ENCODE measurements at regions not wholly inside any gene's neighbourhood (a gene's known extent, or its start where the extent isn't known, plus 50 kb on each side); places are given as distances from the start of the nearest gene placed in this dataset.
"Not testable (repeated sequence)": the region's sequence is repeated elsewhere in the genome, so short reads cannot be mapped to it uniquely, and the experiment has no call there.

DNA sequence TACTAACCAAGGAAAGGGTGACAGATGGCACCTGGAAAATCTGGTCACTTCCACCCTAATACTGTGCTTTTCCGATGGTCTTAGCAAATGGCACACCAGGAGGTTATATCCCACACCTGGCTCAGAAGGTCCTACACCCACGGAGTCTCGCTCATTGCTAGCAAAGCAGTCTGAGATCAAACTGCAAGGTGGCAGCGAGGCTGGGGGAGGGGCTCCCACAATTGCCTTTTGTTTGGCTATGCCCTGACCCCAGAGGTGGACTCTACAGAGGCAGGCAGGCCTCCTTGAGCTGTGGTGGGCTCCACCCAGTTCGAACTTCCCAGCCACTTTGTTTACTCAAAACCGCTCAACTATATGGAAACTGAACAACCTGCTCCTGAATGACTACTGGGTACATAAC lies 50.3 kb upstream of the UGT2B15 start:
- not testable (repeated sequence) for H3K4me1 ChIP-seq (ENCODE audit: control insufficient read depth, insufficient read depth, low read length); H3K4me3 ChIP-seq (ENCODE audit: low read depth, low read length); H3K27me3 ChIP-seq (ENCODE audit: control insufficient read depth, insufficient read depth, low read length); H3K9ac ChIP-seq (ENCODE audit: low read depth, low read length); H3K27ac ChIP-seq (ENCODE audit: low read depth, low read length); H3K36me3 ChIP-seq (ENCODE audit: control insufficient read depth, insufficient read depth, low read length); H3K9me3 ChIP-seq (ENCODE audit: control insufficient read depth, insufficient read depth, low read length)

DNA sequence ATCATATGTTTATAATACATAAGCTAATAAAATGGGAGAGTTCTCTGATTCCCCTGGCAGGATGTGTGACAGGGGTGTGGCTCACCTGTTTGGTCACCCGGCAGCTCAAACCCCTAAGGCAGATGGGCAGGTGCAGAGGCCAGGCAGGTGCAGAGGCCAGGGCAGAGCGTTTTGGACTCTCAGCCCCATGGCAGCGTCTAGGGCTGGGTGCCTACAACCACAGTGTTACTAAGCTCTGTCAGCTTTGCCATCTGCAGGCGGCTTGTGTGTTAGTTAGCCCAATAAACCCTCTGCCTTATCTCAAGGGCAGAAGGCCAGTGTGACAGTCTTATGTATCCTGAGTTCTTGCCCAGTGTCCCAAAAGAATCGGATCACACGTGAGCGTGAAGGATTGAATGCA lies 54.0 kb upstream of the UGT2B15 start:
- no peak overlapping the region for H3K4me3 ChIP-seq (ENCODE audit: low read depth, low read length)
- no peak overlapping the region for H3K27ac ChIP-seq (ENCODE audit: low read depth, low read length)
- H3K27me3 ChIP-seq (ENCODE audit: control insufficient read depth, insufficient read depth, low read length), result no peaks in the 10 kb centered on the region
- no peaks in the 10 kb centered on the region for H3K4me1 ChIP-seq (ENCODE audit: control insufficient read depth, insufficient read depth, low read length)
- H3K9ac ChIP-seq (ENCODE audit: low read depth, low read length), result no peak overlapping the region
- H3K36me3 ChIP-seq (ENCODE audit: control insufficient read depth, insufficient read depth, low read length), result no peaks in the 10 kb centered on the region
- peaks cover 5% of the 10 kb centered on the region; the same call in 1 of the 2 replicates for H3K9me3 ChIP-seq (ENCODE audit: control insufficient read depth, insufficient read depth, low read length)

DNA sequence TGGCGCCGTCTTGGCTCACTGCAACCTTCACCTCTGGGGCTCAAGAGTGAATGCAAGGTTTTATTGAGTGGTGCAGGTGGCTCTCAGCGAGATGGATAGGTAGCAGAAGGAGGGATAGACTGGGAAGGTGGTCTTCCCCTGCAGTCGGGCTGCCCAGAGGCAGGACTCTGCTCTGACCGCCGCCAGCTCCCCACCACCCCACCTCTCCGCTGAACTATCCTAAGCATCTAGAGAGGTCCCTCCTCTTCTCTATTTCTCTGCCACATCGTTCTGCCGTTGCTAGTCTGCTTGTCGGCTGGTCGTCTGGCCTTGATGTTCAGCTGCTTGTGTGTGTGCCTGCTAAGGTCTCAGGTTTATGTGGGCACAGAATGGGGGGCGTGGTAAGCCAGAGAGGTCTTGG lies 54.5 kb upstream of the UGT2B15 start:
- Histone ChIP-seq H3K36me3 (ENCODE audit: control insufficient read depth, insufficient read depth, low read length) (no peaks in the 10 kb centered on the region), H3K9me3 (ENCODE audit: control insufficient read depth, insufficient read depth, low read length) (peaks cover 5% of the 10 kb centered on the region; the same call in 1 of the 2 replicates), H3K9ac (ENCODE audit: low read depth, low read length) (no peak overlapping the region), H3K27me3 (ENCODE audit: control insufficient read depth, insufficient read depth, low read length) (no peaks in the 10 kb centered on the region), H3K4me3 (ENCODE audit: low read depth, low read length) (no peak overlapping the region), H3K27ac (ENCODE audit: low read depth, low read length) (no peak overlapping the region), H3K4me1 (ENCODE audit: control insufficient read depth, insufficient read depth, low read length) (no peaks in the 10 kb centered on the region)

DNA sequence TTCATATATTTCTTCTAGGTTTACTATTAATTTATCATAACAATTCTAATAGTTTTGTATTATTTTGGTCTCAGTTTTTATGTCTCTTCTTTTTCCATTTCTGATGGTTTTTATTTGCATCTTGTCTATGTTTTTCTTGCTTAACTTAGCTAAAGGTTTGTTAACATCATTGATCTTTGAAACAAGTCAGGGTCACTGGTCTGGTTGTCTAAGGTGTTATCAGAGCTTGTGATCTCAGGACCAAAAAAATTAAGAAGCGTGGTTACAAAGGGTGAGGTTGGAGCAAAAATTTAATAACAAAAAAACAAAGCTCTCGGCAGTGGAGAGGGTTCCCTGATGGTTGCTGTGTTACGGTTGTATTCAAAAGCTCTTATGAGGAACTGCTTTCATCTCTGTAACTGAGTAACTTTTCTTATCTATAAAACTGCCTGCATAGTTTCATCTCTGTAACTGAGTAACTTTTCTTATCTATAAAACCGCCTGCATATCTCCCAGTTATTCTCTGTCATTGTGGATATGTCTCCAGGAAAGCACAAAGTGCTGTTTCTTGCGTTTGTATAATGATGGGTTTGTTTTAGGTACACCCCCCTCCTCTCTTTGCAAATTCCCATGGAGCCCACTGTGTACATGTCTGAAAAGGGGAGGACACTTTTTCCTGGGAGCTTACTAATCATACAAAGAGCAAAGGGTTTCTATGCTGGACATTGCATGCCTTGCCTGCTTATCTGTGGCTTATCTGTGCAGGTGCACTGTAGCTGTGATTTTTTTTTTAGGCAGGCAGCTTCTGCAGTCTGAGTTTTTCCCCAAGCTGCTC lies 62.4 kb upstream of the UGT2B15 start:
- Histone ChIP-seq H3K9me3 (ENCODE audit: control insufficient read depth, insufficient read depth, low read length) (no peaks in the 10 kb centered on the region), H3K36me3 (ENCODE audit: control insufficient read depth, insufficient read depth, low read length) (no peaks in the 10 kb centered on the region), H3K27ac (ENCODE audit: low read depth, low read length) (peak overlapping the region; percentile 59), H3K27me3 (ENCODE audit: control insufficient read depth, insufficient read depth, low read length) (no peaks in the 10 kb centered on the region), H3K4me3 (ENCODE audit: low read depth, low read length) (no peak overlapping the region), H3K4me1 (ENCODE audit: control insufficient read depth, insufficient read depth, low read length) (peaks cover 6% of the 10 kb centered on the region; the same call in 1 of the 2 replicates), H3K9ac (ENCODE audit: low read depth, low read length) (no peak overlapping the region)

DNA sequence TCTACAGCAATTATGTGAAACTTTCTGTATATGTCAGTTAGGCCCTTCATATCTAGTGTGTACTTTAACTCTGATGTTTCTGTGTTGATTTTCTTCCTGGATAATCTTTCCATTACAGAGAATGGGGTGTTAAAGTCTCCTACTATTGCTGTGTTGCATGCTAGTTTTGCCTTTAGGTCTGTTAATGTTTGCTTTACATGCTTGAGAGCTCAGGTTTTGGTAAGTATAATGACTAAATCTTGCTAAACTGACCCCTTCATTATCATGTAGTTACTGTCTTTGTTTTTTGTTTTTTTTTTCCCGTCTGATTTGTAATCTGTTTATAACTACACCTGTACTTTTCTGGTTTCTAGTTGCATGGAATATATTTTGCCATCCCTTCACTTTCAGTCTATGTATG lies 63.6 kb upstream of the UGT2B15 start:
- no peaks in the 10 kb centered on the region for H3K27me3 ChIP-seq (ENCODE audit: control insufficient read depth, insufficient read depth, low read length)
- H3K27ac ChIP-seq (ENCODE audit: low read depth, low read length), result no peak overlapping the region
- peaks cover 6% of the 10 kb centered on the region; the same call in 1 of the 2 replicates for H3K4me1 ChIP-seq (ENCODE audit: control insufficient read depth, insufficient read depth, low read length)
- H3K36me3 ChIP-seq (ENCODE audit: control insufficient read depth, insufficient read depth, low read length), result no peaks in the 10 kb centered on the region
- H3K9ac ChIP-seq (ENCODE audit: low read depth, low read length), result no peak overlapping the region
- no peak overlapping the region for H3K4me3 ChIP-seq (ENCODE audit: low read depth, low read length)
- no peaks in the 10 kb centered on the region for H3K9me3 ChIP-seq (ENCODE audit: control insufficient read depth, insufficient read depth, low read length)

DNA sequence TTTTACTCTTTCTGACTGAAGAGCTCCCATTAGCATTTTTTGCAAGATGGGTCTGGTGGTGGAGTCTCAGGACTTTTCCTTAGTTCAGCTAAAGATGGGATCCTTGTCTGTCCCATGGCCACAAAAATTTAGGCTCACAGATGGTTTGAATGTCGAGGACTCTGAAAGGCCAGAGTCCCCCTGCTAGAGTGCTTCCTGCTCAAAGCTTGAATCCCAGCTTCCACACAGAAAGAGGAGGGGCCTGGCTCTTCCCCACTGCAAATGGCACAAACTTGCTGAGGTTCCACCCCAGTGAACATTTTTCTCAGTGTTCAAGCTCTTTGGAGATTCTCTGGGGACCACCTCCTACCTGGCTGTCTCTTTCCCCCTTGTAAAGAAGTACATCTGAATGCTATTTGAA lies 64.7 kb upstream of the UGT2B15 start:
- Histone ChIP-seq H3K9ac (ENCODE audit: low read depth, low read length) (no peak overlapping the region), H3K27me3 (ENCODE audit: control insufficient read depth, insufficient read depth, low read length) (no peaks in the 10 kb centered on the region), H3K9me3 (ENCODE audit: control insufficient read depth, insufficient read depth, low read length) (no peaks in the 10 kb centered on the region), H3K27ac (ENCODE audit: low read depth, low read length) (no peak overlapping the region), H3K36me3 (ENCODE audit: control insufficient read depth, insufficient read depth, low read length) (no peaks in the 10 kb centered on the region), H3K4me3 (ENCODE audit: low read depth, low read length) (no peak overlapping the region), H3K4me1 (ENCODE audit: control insufficient read depth, insufficient read depth, low read length) (peaks cover 6% of the 10 kb centered on the region; the same call in 1 of the 2 replicates)

DNA sequence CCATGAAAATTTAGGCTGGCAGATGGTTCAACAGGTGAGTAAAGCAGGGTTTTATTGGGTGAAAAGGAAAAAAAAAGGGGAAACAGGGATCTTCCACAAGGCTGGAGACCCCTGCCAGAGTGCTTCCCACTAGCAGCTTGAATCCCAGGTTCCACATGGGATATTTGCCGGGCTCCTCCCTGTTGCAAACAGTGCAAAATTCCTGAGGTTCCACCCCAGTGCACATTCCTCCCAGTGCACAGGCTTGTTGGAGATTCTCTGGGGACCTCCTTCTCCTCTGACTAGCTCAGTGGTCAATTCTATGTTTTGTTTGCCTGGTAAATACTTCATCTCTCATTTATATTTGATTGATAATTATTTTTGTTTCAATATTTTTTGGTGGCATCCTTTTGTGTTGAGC lies 66.4 kb upstream of the UGT2B15 start:
- Histone ChIP-seq H3K4me3 (ENCODE audit: low read depth, low read length) (no peak overlapping the region), H3K36me3 (ENCODE audit: control insufficient read depth, insufficient read depth, low read length) (no peaks in the 10 kb centered on the region), H3K9ac (ENCODE audit: low read depth, low read length) (no peak overlapping the region), H3K27me3 (ENCODE audit: control insufficient read depth, insufficient read depth, low read length) (no peaks in the 10 kb centered on the region), H3K9me3 (ENCODE audit: control insufficient read depth, insufficient read depth, low read length) (no peaks in the 10 kb centered on the region), H3K27ac (ENCODE audit: low read depth, low read length) (no peak overlapping the region), H3K4me1 (ENCODE audit: control insufficient read depth, insufficient read depth, low read length) (peaks cover 6% of the 10 kb centered on the region; the same call in 1 of the 2 replicates)

DNA sequence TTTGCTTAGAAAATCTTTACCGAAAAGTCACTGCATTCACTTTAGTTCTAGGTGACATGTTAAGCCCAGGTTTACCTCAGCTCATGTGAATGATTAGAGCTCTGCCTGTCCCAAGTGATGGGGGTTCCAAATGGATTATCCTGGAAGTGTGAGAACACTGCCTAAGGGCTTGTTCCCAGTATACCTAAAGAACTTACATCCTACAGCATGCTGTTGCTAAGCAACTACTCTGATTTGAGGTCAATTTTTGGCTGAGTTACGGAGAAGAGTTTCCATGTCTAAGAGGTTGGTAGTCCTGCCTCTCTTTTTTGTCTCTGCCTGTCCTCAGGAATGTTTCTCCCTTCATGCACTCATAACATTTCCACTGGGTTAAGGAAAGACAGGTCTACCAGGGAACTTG lies 67.6 kb upstream of the UGT2B15 start:
- no peaks in the 10 kb centered on the region for H3K27me3 ChIP-seq (ENCODE audit: control insufficient read depth, insufficient read depth, low read length)
- peaks cover 6% of the 10 kb centered on the region; the same call in 1 of the 2 replicates for H3K4me1 ChIP-seq (ENCODE audit: control insufficient read depth, insufficient read depth, low read length)
- no peak overlapping the region for H3K4me3 ChIP-seq (ENCODE audit: low read depth, low read length)
- H3K9ac ChIP-seq (ENCODE audit: low read depth, low read length), result no peak overlapping the region
- no peaks in the 10 kb centered on the region for H3K36me3 ChIP-seq (ENCODE audit: control insufficient read depth, insufficient read depth, low read length)
- no peaks in the 10 kb centered on the region; the same call in 1 of the 2 replicates for H3K9me3 ChIP-seq (ENCODE audit: control insufficient read depth, insufficient read depth, low read length)
- H3K27ac ChIP-seq (ENCODE audit: low read depth, low read length), result no peak overlapping the region

DNA sequence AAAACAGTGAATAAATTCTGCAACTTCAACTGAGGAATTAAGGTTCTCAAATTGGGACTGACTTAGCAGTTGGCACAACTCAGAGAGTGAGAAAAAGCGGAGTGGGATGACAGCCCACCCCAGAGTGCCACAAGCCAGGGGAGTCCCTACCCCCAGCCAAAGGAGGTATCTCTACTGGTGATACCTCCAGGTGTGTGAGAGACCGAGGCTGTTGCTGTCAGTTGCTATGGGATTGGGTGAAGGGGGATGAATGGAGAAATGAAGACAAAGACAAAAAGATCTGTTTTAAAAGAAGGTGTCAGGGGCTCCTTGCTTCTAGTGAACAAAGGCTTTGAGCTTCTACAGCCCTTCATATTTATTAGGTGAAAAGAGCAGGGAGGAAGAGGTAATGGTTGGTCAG lies 71.4 kb upstream of the UGT2B10 start:
- Histone ChIP-seq H3K36me3 (ENCODE audit: control insufficient read depth, insufficient read depth, low read length) (no peaks in the 10 kb centered on the region), H3K4me1 (ENCODE audit: control insufficient read depth, insufficient read depth, low read length) (no peaks in the 10 kb centered on the region), H3K9me3 (ENCODE audit: control insufficient read depth, insufficient read depth, low read length) (no peaks in the 10 kb centered on the region; the same call in 1 of the 2 replicates), H3K27me3 (ENCODE audit: control insufficient read depth, insufficient read depth, low read length) (no peaks in the 10 kb centered on the region), H3K27ac (ENCODE audit: low read depth, low read length) (no peak overlapping the region), H3K4me3 (ENCODE audit: low read depth, low read length) (no peak overlapping the region), H3K9ac (ENCODE audit: low read depth, low read length) (no peak overlapping the region)

DNA sequence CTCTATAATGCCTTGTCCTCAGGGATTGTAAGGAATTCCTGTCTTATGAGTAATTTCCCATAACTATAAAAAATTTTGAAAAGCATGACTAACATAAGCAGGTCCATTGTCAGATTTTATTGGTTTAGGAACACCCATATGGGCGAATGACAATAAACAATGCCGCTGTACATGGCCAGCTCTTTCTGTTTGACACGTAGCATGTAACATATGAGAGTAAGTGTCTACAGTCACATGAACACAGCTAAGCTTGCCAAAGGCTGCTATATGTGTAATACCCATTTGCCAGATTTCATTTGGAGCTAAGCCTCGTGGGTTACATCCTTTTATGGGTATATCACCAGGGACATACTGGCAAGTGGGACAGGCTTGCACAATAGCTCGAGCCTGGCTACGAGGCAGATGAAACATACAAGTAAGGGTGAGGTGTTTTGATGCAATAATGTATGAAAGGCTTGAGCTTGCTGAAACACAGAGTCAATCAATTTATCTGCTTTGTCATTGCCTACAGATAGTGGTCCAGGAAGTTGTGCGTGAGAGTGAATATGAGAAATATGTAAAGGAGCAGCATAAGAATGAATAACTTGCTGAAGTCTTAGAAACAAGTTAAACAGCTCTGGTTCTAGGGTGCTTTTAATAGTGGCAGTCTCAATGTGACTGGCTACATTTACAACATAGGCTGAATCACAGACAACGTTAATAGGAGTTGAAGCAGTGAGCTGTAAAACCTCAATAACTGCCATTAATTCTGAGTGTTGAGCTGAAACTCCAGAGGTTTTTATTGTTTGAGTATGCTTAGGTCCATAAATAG lies 67.4 kb upstream of the UGT2B10 start:
- Histone ChIP-seq H3K36me3 (ENCODE audit: control insufficient read depth, insufficient read depth, low read length) (no peaks in the 10 kb centered on the region), H3K27me3 (ENCODE audit: control insufficient read depth, insufficient read depth, low read length) (no peaks in the 10 kb centered on the region), H3K9me3 (ENCODE audit: control insufficient read depth, insufficient read depth, low read length) (no peaks in the 10 kb centered on the region), H3K4me1 (ENCODE audit: control insufficient read depth, insufficient read depth, low read length) (no peaks in the 10 kb centered on the region), H3K4me3 (ENCODE audit: low read depth, low read length) (no peak overlapping the region), H3K9ac (ENCODE audit: low read depth, low read length) (no peak overlapping the region), H3K27ac (ENCODE audit: low read depth, low read length) (no peak overlapping the region)

DNA sequence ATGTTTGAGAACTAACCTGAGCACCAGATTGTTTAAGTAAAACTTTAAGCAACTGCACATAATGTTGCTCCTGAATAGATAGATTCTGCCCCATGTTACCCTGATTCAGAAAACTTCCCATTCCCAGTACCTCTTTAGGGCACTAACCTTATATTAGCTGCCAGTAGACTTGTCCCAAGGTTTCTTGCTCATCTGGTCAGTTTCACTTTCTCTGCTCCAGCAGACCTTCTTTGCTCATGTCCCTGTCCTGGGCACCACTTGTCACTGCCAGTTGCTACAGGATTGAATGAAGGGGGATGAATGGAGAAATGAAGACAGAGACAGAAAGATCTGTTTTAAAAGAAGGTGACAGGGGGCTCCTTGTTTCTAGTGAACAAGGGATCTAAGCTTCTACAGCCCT lies 65.2 kb upstream of the UGT2B10 start:
- H3K9me3 ChIP-seq (ENCODE audit: control insufficient read depth, insufficient read depth, low read length), result no peaks in the 10 kb centered on the region
- no peak overlapping the region for H3K4me3 ChIP-seq (ENCODE audit: low read depth, low read length)
- H3K4me1 ChIP-seq (ENCODE audit: control insufficient read depth, insufficient read depth, low read length), result no peaks in the 10 kb centered on the region
- H3K9ac ChIP-seq (ENCODE audit: low read depth, low read length), result no peak overlapping the region
- H3K27me3 ChIP-seq (ENCODE audit: control insufficient read depth, insufficient read depth, low read length), result no peaks in the 10 kb centered on the region
- no peak overlapping the region for H3K27ac ChIP-seq (ENCODE audit: low read depth, low read length)
- no peaks in the 10 kb centered on the region for H3K36me3 ChIP-seq (ENCODE audit: control insufficient read depth, insufficient read depth, low read length)

Data from HUES48 (cell line).